ENCODE measurements at regions not wholly inside any gene's neighbourhood (a gene's known extent, or its start where the extent isn't known, plus 50 kb on each side); places are given as distances from the start of the nearest gene placed in this dataset.
A peak's percentile ranks its signal among the peaks of the same experiment; 100 is the strongest.

GRCh38 chr4:66840178-66840577 lies 705.1 kb downstream of the CENPC start:
- DNase-seq = no peak
- no peaks in the 10 kb centered on the region for H3K9me3 ChIP-seq (replicated peaks; ENCODE audit: control insufficient read depth, low read depth, low read length)
- no peak overlapping the region for H3K4me3 ChIP-seq (ENCODE audit: low read length)
- no peak overlapping the region for H3K27ac ChIP-seq (ENCODE audit: low read length)
- H3K4me1 ChIP-seq (ENCODE audit: control insufficient read depth, insufficient read depth, low read length) = no peaks in the 10 kb centered on the region
- H3K27me3 ChIP-seq (ENCODE audit: control insufficient read depth, insufficient read depth, low read length) = no peaks in the 10 kb centered on the region
- no peaks in the 10 kb centered on the region for H3K36me3 ChIP-seq (ENCODE audit: control insufficient read depth, insufficient read depth, low read length)

- Histone ChIP-seq H3K4me1 (ENCODE audit: control insufficient read depth, insufficient read depth, low read length) (no peaks in the 10 kb centered on the region), H3K9me3 (replicated peaks; ENCODE audit: control insufficient read depth, low read depth, low read length) (no peaks in the 10 kb centered on the region), H3K4me3 (ENCODE audit: low read length) (no peak overlapping the region), H3K27ac (ENCODE audit: low read length) (no peak overlapping the region), H3K27me3 (ENCODE audit: control insufficient read depth, insufficient read depth, low read length) (no peaks in the 10 kb centered on the region), H3K36me3 (ENCODE audit: control insufficient read depth, insufficient read depth, low read length) (no peaks in the 10 kb centered on the region)
- 50% methylated on average over 1 of the region's 5 CpGs for WGBS (ENCODE audit: insufficient coverage)
- peak; percentile 10 for DNase-seq
Measured at GRCh38 chr4:66837279-66837922, 707.9 kb downstream of the CENPC start.

- Histone ChIP-seq H3K27ac (ENCODE audit: low read length) (no peak overlapping the region), H3K9me3 (replicated peaks; ENCODE audit: control insufficient read depth, low read depth, low read length) (no peaks in the 10 kb centered on the region), H3K4me1 (ENCODE audit: control insufficient read depth, insufficient read depth, low read length) (no peaks in the 10 kb centered on the region), H3K27me3 (ENCODE audit: control insufficient read depth, insufficient read depth, low read length) (no peaks in the 10 kb centered on the region), H3K36me3 (ENCODE audit: control insufficient read depth, insufficient read depth, low read length) (no peaks in the 10 kb centered on the region), H3K4me3 (ENCODE audit: low read length) (no peak overlapping the region)
- no peak for DNase-seq
Measured at GRCh38 chr4:66829310-66829709, 716.0 kb downstream of the CENPC start.

- no peak overlapping the region for H3K27ac ChIP-seq (ENCODE audit: low read length)
- no peaks in the 10 kb centered on the region for H3K9me3 ChIP-seq (replicated peaks; ENCODE audit: control insufficient read depth, low read depth, low read length)
- H3K27me3 ChIP-seq (ENCODE audit: control insufficient read depth, insufficient read depth, low read length) = no peaks in the 10 kb centered on the region
- H3K4me3 ChIP-seq (ENCODE audit: low read length) = no peak overlapping the region
- no peaks in the 10 kb centered on the region for H3K36me3 ChIP-seq (ENCODE audit: control insufficient read depth, insufficient read depth, low read length)
- H3K4me1 ChIP-seq (ENCODE audit: control insufficient read depth, insufficient read depth, low read length) = no peaks in the 10 kb centered on the region
- DNase-seq = no peak
Measured at GRCh38 chr4:66820681-66821080, 724.6 kb downstream of the CENPC start.

GRCh38 chr4:66814277-66814676 lies 731.0 kb downstream of the CENPC start:
- DNase-seq = no peak
- WGBS (ENCODE audit: insufficient coverage) = 100% methylated on average over 1 of the region's 6 CpGs
- Histone ChIP-seq H3K4me3 (ENCODE audit: low read length) (no peak overlapping the region), H3K27me3 (ENCODE audit: control insufficient read depth, insufficient read depth, low read length) (no peaks in the 10 kb centered on the region), H3K27ac (ENCODE audit: low read length) (no peak overlapping the region), H3K9me3 (replicated peaks; ENCODE audit: control insufficient read depth, low read depth, low read length) (no peaks in the 10 kb centered on the region), H3K36me3 (ENCODE audit: control insufficient read depth, insufficient read depth, low read length) (no peaks in the 10 kb centered on the region), H3K4me1 (ENCODE audit: control insufficient read depth, insufficient read depth, low read length) (no peaks in the 10 kb centered on the region)

- Histone ChIP-seq H3K27me3 (ENCODE audit: control insufficient read depth, insufficient read depth, low read length) (no peaks in the 10 kb centered on the region), H3K4me1 (ENCODE audit: control insufficient read depth, insufficient read depth, low read length) (no peaks in the 10 kb centered on the region), H3K27ac (ENCODE audit: low read length) (no peak overlapping the region), H3K9me3 (replicated peaks; ENCODE audit: control insufficient read depth, low read depth, low read length) (no peaks in the 10 kb centered on the region), H3K4me3 (ENCODE audit: low read length) (no peak overlapping the region), H3K36me3 (ENCODE audit: control insufficient read depth, insufficient read depth, low read length) (no peaks in the 10 kb centered on the region)
- no CpG with 5 or more reads among the region's 1 CpG for WGBS (ENCODE audit: insufficient coverage)
- DNase-seq = no peak
Measured at GRCh38 chr4:66805582-66805981, 739.7 kb downstream of the CENPC start.

- Histone ChIP-seq H3K4me1 (ENCODE audit: control insufficient read depth, insufficient read depth, low read length) (no peaks in the 10 kb centered on the region), H3K4me3 (ENCODE audit: low read length) (no peak overlapping the region), H3K36me3 (ENCODE audit: control insufficient read depth, insufficient read depth, low read length) (no peaks in the 10 kb centered on the region), H3K9me3 (replicated peaks; ENCODE audit: control insufficient read depth, low read depth, low read length) (no peaks in the 10 kb centered on the region), H3K27me3 (ENCODE audit: control insufficient read depth, insufficient read depth, low read length) (no peaks in the 10 kb centered on the region), H3K27ac (ENCODE audit: low read length) (no peak overlapping the region)
- no CpG with 5 or more reads among the region's 3 CpGs for WGBS (ENCODE audit: insufficient coverage)
- no peak for DNase-seq
Measured at GRCh38 chr4:66804979-66805378, 740.3 kb downstream of the CENPC start.

- WGBS (ENCODE audit: insufficient coverage) = no CpG with 5 or more reads among the region's 2 CpGs
- H3K9me3 ChIP-seq (replicated peaks; ENCODE audit: control insufficient read depth, low read depth, low read length) = no peaks in the 10 kb centered on the region
- no peak overlapping the region for H3K27ac ChIP-seq (ENCODE audit: low read length)
- no peak overlapping the region for H3K4me3 ChIP-seq (ENCODE audit: low read length)
- H3K36me3 ChIP-seq (ENCODE audit: control insufficient read depth, insufficient read depth, low read length) = no peaks in the 10 kb centered on the region
- no peaks in the 10 kb centered on the region for H3K4me1 ChIP-seq (ENCODE audit: control insufficient read depth, insufficient read depth, low read length)
- H3K27me3 ChIP-seq (ENCODE audit: control insufficient read depth, insufficient read depth, low read length) = no peaks in the 10 kb centered on the region
- no peak for DNase-seq
Measured at GRCh38 chr4:66797608-66798007, 747.7 kb downstream of the CENPC start.

GRCh38 chr4:66795724-66796123 lies 749.6 kb downstream of the CENPC start:
- Histone ChIP-seq H3K4me1 (ENCODE audit: control insufficient read depth, insufficient read depth, low read length) (no peaks in the 10 kb centered on the region), H3K27me3 (ENCODE audit: control insufficient read depth, insufficient read depth, low read length) (no peaks in the 10 kb centered on the region), H3K9me3 (replicated peaks; ENCODE audit: control insufficient read depth, low read depth, low read length) (no peaks in the 10 kb centered on the region), H3K36me3 (ENCODE audit: control insufficient read depth, insufficient read depth, low read length) (no peaks in the 10 kb centered on the region), H3K27ac (ENCODE audit: low read length) (no peak overlapping the region), H3K4me3 (ENCODE audit: low read length) (no peak overlapping the region)
- WGBS (ENCODE audit: insufficient coverage) = 75% methylated on average over 2 of the region's 3 CpGs
- DNase-seq = no peak

GRCh38 chr4:66794390-66795034 lies 750.8 kb downstream of the CENPC start:
- Histone ChIP-seq H3K27me3 (ENCODE audit: control insufficient read depth, insufficient read depth, low read length) (no peaks in the 10 kb centered on the region), H3K9me3 (replicated peaks; ENCODE audit: control insufficient read depth, low read depth, low read length) (no peaks in the 10 kb centered on the region), H3K4me3 (ENCODE audit: low read length) (no peak overlapping the region), H3K36me3 (ENCODE audit: control insufficient read depth, insufficient read depth, low read length) (no peaks in the 10 kb centered on the region), H3K4me1 (ENCODE audit: control insufficient read depth, insufficient read depth, low read length) (no peaks in the 10 kb centered on the region), H3K27ac (ENCODE audit: low read length) (no peak overlapping the region)
- no CpG with 5 or more reads among the region's 3 CpGs for WGBS (ENCODE audit: insufficient coverage)
- no peak for DNase-seq

GRCh38 chr4:66791686-66792085 lies 753.6 kb downstream of the CENPC start:
- no peak for DNase-seq
- H3K4me1 ChIP-seq (ENCODE audit: control insufficient read depth, insufficient read depth, low read length) = no peaks in the 10 kb centered on the region
- H3K27me3 ChIP-seq (ENCODE audit: control insufficient read depth, insufficient read depth, low read length) = no peaks in the 10 kb centered on the region

More at GRCh38 chr4:66791686-66792085, 753.6 kb downstream of the CENPC start:
- no peak overlapping the region for H3K27ac ChIP-seq (ENCODE audit: low read length)
- 80% methylated on average over 1 of the region's 2 CpGs for WGBS (ENCODE audit: insufficient coverage)
- no peaks in the 10 kb centered on the region for H3K9me3 ChIP-seq (replicated peaks; ENCODE audit: control insufficient read depth, low read depth, low read length)
- no peaks in the 10 kb centered on the region for H3K36me3 ChIP-seq (ENCODE audit: control insufficient read depth, insufficient read depth, low read length)
- H3K4me3 ChIP-seq (ENCODE audit: low read length) = no peak overlapping the region

Measured in muscle of leg (tissue), 3 donors.